ENCODE measurements at regions not wholly inside any gene's neighbourhood (a gene's known extent, or its start where the extent isn't known, plus 50 kb on each side); places are given as distances from the start of the nearest gene placed in this dataset.
"Not testable (repeated sequence)": the region's sequence is repeated elsewhere in the genome, so short reads cannot be mapped to it uniquely, and the experiment has no call there.

DNA sequence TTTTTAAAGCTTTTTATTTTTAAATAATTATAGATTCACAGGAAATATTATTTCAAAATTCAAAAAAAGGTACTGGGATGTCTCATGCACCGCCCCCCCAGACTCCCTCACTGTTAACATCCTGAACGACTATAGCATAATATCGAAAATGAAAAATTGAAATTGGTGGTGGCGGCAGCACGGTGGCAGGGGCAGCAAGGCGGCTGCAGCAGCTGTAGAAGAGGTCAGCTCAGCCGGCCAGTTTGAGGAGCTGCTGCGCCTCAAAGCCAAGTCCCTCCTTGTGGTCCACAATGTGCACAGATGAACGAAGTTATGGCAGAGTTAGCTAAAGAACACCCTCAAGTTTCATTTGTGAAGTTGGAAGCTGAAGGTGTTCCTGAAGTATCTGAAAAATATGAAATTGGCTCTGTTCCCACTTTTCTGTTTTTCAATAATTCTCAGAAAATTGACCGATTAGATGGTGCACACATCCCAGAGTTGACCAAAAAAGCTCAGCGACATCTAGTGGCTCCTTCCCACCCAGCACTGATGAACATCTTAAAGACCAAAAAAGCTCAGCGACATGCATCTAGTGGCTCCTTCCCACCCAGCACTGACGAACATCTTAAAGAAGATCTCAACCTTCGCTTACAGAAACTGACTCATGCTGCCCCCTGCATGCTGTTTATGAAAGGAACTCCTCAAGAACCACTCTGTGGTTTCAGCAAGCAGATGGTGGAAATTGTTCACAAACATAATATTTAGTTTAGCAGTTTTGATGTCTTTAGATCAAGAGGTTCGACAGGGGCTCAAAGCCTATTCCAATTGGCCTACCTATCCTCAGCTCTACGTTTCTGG is 100.8 kb downstream of the FAM217A start:
- DNase-seq = peak; percentile 9
- WGBS, 2 donors (ENCODE audit: low coverage in 1 of 2) = 57 to 67% methylated on average over 3 to 16 of the region's 16 CpGs
- H3K4me1 ChIP-seq = peaks cover 0 to 9% (median 0%) of the 10 kb centered on the region in 4 donors

DNA sequence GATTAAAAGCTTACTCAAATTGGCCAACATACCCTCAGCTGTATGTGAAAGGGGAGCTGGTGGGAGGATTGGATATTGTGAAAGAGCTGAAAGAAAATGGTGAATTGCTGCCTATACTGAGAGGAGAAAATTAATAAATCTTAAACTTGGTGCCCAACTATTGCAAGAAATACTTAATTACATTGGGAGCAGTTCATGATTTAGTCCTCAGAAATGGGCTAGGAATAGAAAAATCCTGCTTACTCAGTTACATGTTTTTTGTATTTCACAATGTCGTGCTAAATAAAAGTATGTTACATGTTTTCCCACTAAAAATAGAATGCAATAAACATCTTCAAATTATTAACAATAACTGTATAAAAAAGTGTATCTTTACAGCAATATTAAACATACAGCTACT is 100.0 kb downstream of the FAM217A start:
- H3K4me1 ChIP-seq; DNase-seq; H3K36me3 ChIP-seq; H3K27me3 ChIP-seq; H3K27ac ChIP-seq; H3K9me3 ChIP-seq; H3K4me3 ChIP-seq; intact Hi-C loops (cut with DNase I; ENCODE audit: low total_unique reads): not testable (repeated sequence)
- in situ Hi-C loops (cut with MboI; ENCODE audit: low pct_ligation_motif_present in 1 of 4, low pct_unique_long_range_greater_than_20kb in 1 of 4, low sequenced_read_pairs in 3 of 4) = loop anchor here in 2 of 4 donors (25.0 kb wide), 1 partner anchor 692 kb away; no protein-coding TSS in a partner anchor
- WGBS, 2 donors (ENCODE audit: low coverage in 1 of 2) = 73 to 82% methylated on average over 1 of the region's 1 CpG

More for the DNA sequence above, 100.8 kb downstream of the FAM217A start:
- in situ Hi-C loops (cut with MboI; ENCODE audit: low pct_ligation_motif_present in 1 of 4, low pct_unique_long_range_greater_than_20kb in 1 of 4, low sequenced_read_pairs in 3 of 4) = loop anchor here in 2 of 4 donors (25.0 kb wide), 1 partner anchor 691 kb away; no protein-coding TSS in a partner anchor
- intact Hi-C loops (cut with DNase I; ENCODE audit: low total_unique reads) = no loop called here
- no peak overlapping the region for H3K4me3 ChIP-seq
- H3K27me3 ChIP-seq = no peaks in the 10 kb centered on the region
- TF ChIP-seq, protein P1, sequence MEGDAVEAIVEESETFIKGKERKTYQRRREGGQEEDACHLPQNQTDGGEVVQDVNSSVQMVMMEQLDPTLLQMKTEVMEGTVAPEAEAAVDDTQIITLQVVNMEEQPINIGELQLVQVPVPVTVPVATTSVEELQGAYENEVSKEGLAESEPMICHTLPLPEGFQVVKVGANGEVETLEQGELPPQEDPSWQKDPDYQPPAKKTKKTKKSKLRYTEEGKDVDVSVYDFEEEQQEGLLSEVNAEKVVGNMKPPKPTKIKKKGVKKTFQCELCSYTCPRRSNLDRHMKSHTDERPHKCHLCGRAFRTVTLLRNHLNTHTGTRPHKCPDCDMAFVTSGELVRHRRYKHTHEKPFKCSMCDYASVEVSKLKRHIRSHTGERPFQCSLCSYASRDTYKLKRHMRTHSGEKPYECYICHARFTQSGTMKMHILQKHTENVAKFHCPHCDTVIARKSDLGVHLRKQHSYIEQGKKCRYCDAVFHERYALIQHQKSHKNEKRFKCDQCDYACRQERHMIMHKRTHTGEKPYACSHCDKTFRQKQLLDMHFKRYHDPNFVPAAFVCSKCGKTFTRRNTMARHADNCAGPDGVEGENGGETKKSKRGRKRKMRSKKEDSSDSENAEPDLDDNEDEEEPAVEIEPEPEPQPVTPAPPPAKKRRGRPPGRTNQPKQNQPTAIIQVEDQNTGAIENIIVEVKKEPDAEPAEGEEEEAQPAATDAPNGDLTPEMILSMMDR (IDR thresholded peaks at IDR 0.05) = peak; percentile 40 to 52 (median 42)
- no peak for TF ChIP-seq POLR2AphosphoS5 (IDR thresholded peaks at IDR 0.05)
- no peak overlapping the region for H3K27ac ChIP-seq
- no peaks in the 10 kb centered on the region for H3K9me3 ChIP-seq
- H3K36me3 ChIP-seq = no peaks in the 10 kb centered on the region

DNA sequence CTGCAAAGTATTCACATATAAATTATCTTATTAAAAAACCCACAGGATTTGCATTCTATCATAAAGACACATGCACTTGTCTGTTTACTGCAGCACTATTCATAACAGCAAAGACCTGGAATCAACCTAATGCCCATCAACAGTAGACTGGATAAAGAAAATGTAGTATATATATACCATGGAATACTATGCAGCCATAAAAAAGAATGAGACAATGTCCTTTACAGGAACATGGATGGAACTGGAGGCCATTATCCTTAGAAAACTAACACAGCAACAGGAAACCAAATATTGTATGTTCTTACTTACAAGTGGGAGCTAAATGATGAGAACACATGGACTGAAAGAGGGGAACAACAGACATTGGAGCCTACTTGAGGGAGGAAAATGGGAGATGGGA is 97.0 kb downstream of the FAM217A start:
- Histone ChIP-seq H3K4me1 (peaks cover 0 to 13% (median 3%) of the 10 kb centered on the region in 4 donors), H3K4me3 (no peak overlapping the region), H3K9me3 (no peaks in the 10 kb centered on the region), H3K36me3 (no peaks in the 10 kb centered on the region), H3K27me3 (no peaks in the 10 kb centered on the region), H3K27ac (no peak overlapping the region)
- in situ Hi-C loops (cut with MboI; ENCODE audit: low pct_ligation_motif_present in 1 of 4, low pct_unique_long_range_greater_than_20kb in 1 of 4, low sequenced_read_pairs in 3 of 4) = loop anchor here in 2 of 4 donors (10.0 to 25.0 kb wide), 2 partner anchors 237 to 695 kb away; no protein-coding TSS in a partner anchor
- TF ChIP-seq POLR2AphosphoS5 (IDR thresholded peaks at IDR 0.05) = no peak
- TF ChIP-seq, protein P1 (IDR thresholded peaks at IDR 0.05) = no peak
- TF ChIP-seq POLR2A (IDR thresholded peaks at IDR 0.05) = no peak
- no peak for TF ChIP-seq EP300 (IDR thresholded peaks at IDR 0.05; ENCODE audit: low read depth)
- DNase-seq = no peak
- intact Hi-C loops (cut with DNase I; ENCODE audit: low total_unique reads) = no loop called here

DNA sequence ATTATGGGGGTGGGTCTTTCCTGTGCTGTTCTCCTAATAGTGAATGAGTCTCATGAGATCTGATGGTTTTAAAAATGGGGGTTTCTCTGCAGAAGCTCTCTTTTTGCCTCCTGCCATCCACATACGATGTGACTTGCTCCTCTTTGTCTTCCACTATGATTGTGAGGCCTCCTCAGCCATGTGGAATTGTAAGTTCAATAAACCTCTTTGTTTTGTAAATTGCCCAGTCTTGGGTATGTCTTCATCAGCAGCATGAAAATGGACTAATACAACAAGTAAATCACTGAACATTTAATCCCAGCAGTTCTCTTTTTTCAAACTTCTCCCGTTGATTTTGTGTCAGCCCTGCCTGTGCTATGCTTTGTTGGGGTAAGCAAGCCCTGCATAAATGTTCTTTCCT is 95.2 kb downstream of the FAM217A start:
- H3K27ac ChIP-seq = no peak overlapping the region
- TF ChIP-seq POLR2AphosphoS5 (IDR thresholded peaks at IDR 0.05) (no peak), EP300 (IDR thresholded peaks at IDR 0.05; ENCODE audit: low read depth) (no peak), POLR2A (IDR thresholded peaks at IDR 0.05) (no peak)
- TF ChIP-seq, protein P1 (IDR thresholded peaks at IDR 0.05) = no peak
- 79 to 93% methylated on average over 2 of the region's 2 CpGs for WGBS, 2 donors (ENCODE audit: low coverage in 1 of 2)
- H3K9me3 ChIP-seq = no peaks in the 10 kb centered on the region
- no peak for DNase-seq
- in situ Hi-C loops (cut with MboI; ENCODE audit: low pct_ligation_motif_present in 1 of 4, low pct_unique_long_range_greater_than_20kb in 1 of 4, low sequenced_read_pairs in 3 of 4) = loop anchor here in 2 of 4 donors (10.0 to 25.0 kb wide), 2 partner anchors 239 to 696 kb away; no protein-coding TSS in a partner anchor
- peaks cover 0 to 7% (median 6%) of the 10 kb centered on the region in 4 donors for H3K4me1 ChIP-seq
- H3K36me3 ChIP-seq = no peaks in the 10 kb centered on the region
- H3K27me3 ChIP-seq = no peaks in the 10 kb centered on the region
- intact Hi-C loops (cut with DNase I; ENCODE audit: low total_unique reads) = no loop called here
- no peak overlapping the region for H3K4me3 ChIP-seq

Data from transverse colon (tissue), 4 donors.